ENCODE measurements at regions not wholly inside any gene's neighbourhood (a gene's known extent, or its start where the extent isn't known, plus 50 kb on each side); places are given as distances from the start of the nearest gene placed in this dataset.

DNA sequence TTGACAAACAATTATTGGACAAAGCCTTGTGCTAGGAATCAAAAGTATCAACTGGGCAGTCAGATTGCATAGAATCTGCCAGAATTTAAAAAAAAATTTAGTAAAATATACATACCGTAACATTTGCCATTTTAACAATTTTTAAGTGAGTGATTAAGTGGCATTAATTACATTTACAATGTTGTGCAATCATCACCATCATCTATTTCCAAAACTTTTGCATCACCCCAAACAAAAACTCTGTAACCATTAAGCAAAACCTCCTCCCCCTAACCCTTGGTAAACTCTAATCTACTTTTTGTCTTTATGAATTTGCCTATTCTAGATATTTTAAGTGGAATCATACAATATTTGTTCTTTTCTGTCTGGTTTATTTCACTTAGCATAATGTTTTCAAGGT, 182.8 kb downstream of the LMO4 start:
- TF ChIP-seq, protein P1, sequence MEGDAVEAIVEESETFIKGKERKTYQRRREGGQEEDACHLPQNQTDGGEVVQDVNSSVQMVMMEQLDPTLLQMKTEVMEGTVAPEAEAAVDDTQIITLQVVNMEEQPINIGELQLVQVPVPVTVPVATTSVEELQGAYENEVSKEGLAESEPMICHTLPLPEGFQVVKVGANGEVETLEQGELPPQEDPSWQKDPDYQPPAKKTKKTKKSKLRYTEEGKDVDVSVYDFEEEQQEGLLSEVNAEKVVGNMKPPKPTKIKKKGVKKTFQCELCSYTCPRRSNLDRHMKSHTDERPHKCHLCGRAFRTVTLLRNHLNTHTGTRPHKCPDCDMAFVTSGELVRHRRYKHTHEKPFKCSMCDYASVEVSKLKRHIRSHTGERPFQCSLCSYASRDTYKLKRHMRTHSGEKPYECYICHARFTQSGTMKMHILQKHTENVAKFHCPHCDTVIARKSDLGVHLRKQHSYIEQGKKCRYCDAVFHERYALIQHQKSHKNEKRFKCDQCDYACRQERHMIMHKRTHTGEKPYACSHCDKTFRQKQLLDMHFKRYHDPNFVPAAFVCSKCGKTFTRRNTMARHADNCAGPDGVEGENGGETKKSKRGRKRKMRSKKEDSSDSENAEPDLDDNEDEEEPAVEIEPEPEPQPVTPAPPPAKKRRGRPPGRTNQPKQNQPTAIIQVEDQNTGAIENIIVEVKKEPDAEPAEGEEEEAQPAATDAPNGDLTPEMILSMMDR (conservative IDR thresholded peaks at IDR 0.05; ENCODE audit: low read length), result no peak
- TF ChIP-seq EZH2phosphoT487 (IDR thresholded peaks at IDR 0.05; ENCODE audit: borderline replicate concordance, low read depth, low read length), result no peak

Measured in OCI-LY7 (cell line).